A673 (cell line): ENCODE measurements at regions not wholly inside any gene's neighbourhood (a gene's known extent, or its start where the extent isn't known, plus 50 kb on each side); places are given as distances from the start of the nearest gene placed in this dataset.

Experiments used
- CTCF ChIP-seq: fragments of 300-800, 200-600 bp; sonication (generic); conservative IDR thresholded peaks from 2 replicates; pipeline ENCODE4 v1.5.1; 2017; ENCODE audit warnings: low read depth, mild to moderate bottlenecking, antibody characterized with exemption, low read length, moderate library complexity, mixed read lengths
- EZH2 ChIP-seq: fragments of 200-600 bp; sonication (generic); IDR thresholded peaks from 2 replicates; pipeline ENCODE4 v1.6.1; 2017; ENCODE audit warnings: borderline replicate concordance, low read depth, mild to moderate bottlenecking, mixed read lengths, antibody characterized with exemption, low read length; ENCODE audit not compliant: poor library complexity, severe bottlenecking

GRCh38 chr18:26709897-26710296 lies 155.6 kb downstream of the AQP4 start:
- TF ChIP-seq CTCF (no peak), EZH2 (no peak)
